HEK293T (cell line): ENCODE measurements at regions not wholly inside any gene's neighbourhood (a gene's known extent, or its start where the extent isn't known, plus 50 kb on each side); places are given as distances from the start of the nearest gene placed in this dataset.
"Not testable (repeated sequence)": the region's sequence is repeated elsewhere in the genome, so short reads cannot be mapped to it uniquely, and the experiment has no call there.

ENCODE experiments used
- CTCF ChIA-PET: fragments of 350-600 bp; formaldehyde crosslinking; extraction: SDS; loops from one replicate; lab custom pipeline; 2021; ENCODE audit warnings: antibody characterized with exemption, inconsistent platforms; lab: Yijun Ruan, JAX
- POLR2A ChIA-PET: fragments of 350-600 bp; formaldehyde crosslinking; extraction: SDS; loops from one replicate; lab custom pipeline; 2020; ENCODE audit warnings: antibody characterized with exemption, inconsistent platforms; lab: Yijun Ruan, JAX
- DNase-seq: peaks from one replicate; pipeline ENCODE4 v3.0.0; 2012; ENCODE audit warnings: mixed read lengths; ENCODE audit errors: extremely low spot score
- ARNT ChIP-seq: fragments of 450-650 bp; IDR thresholded peaks from 2 replicates; pipeline ENCODE4 v1.6.1; 2017; ENCODE audit warnings: mild to moderate bottlenecking
- BHLHE40 ChIP-seq: fragments of 450-650 bp; IDR thresholded peaks from 2 replicates; pipeline ENCODE4 v1.6.1; 2016; ENCODE audit warnings: mild to moderate bottlenecking, moderate library complexity, borderline replicate concordance
- CTBP1 ChIP-seq: fragments of 450-650 bp; IDR thresholded peaks from 2 replicates; pipeline ENCODE4 v1.6.1; 2016; ENCODE audit warnings: borderline replicate concordance
- ELF4 ChIP-seq: fragments of 450-650 bp; IDR thresholded peaks from 2 replicates; pipeline ENCODE4 v1.6.1; 2017; ENCODE audit warnings: antibody characterized with exemption
- FOXA1 ChIP-seq: fragments of 450-650 bp; IDR thresholded peaks from 2 replicates; pipeline ENCODE4 v1.6.1; 2016; ENCODE audit warnings: mild to moderate bottlenecking
- FOXK2 ChIP-seq: fragments of 450-650 bp; IDR thresholded peaks from 2 replicates; pipeline ENCODE4 v1.6.1; 2016; ENCODE audit warnings: mild to moderate bottlenecking
- FOXM1 ChIP-seq: fragments of 450-650 bp; IDR thresholded peaks from 2 replicates; pipeline ENCODE4 v1.6.1; 2017; ENCODE audit warnings: mild to moderate bottlenecking, borderline replicate concordance
- HDGF ChIP-seq: fragments of 450-650 bp; IDR thresholded peaks from 2 replicates; pipeline ENCODE4 v1.6.1; 2017; ENCODE audit warnings: antibody characterized with exemption, borderline replicate concordance
- L3MBTL2 ChIP-seq: fragments of 450-650 bp; conservative IDR thresholded peaks from 2 replicates; pipeline ENCODE4 v1.6.1; 2016; ENCODE audit warnings: mild to moderate bottlenecking
- LEF1 ChIP-seq: fragments of 450-650 bp; IDR thresholded peaks from 2 replicates; pipeline ENCODE4 v1.6.1; 2017; ENCODE audit warnings: mild to moderate bottlenecking, borderline replicate concordance
- NFRKB ChIP-seq: fragments of 450-650 bp; IDR thresholded peaks from 2 replicates; pipeline ENCODE4 v1.6.1; 2016; ENCODE audit warnings: mild to moderate bottlenecking, moderate library complexity
- PKNOX1 ChIP-seq: fragments of 450-650 bp; IDR thresholded peaks from 2 replicates; pipeline ENCODE4 v1.6.1; 2016
- SP1 ChIP-seq: fragments of 450-650 bp; IDR thresholded peaks from 2 replicates; pipeline ENCODE4 v1.6.1; 2017
- SUZ12 ChIP-seq: fragments of 450-650 bp; IDR thresholded peaks from 2 replicates; pipeline ENCODE4 v1.6.1; 2016; ENCODE audit warnings: mild to moderate bottlenecking
- TARDBP ChIP-seq: fragments of 450-650 bp; IDR thresholded peaks from 2 replicates; pipeline ENCODE4 v1.6.1; 2016
- ZNF384 ChIP-seq: fragments of 450-650 bp; IDR thresholded peaks from 2 replicates; pipeline ENCODE4 v1.6.1; 2016

GRCh38 chr6:155628306-155628705 is 172.7 kb upstream of the NOX3 start:
- ChIA-PET POLR2A (no interaction called here), CTCF (no interaction called here)
- DNase-seq, result no peak
- TF ChIP-seq NFRKB, result no peak
- TF ChIP-seq SP1, result no peak
- no peak for TF ChIP-seq TARDBP
- TF ChIP-seq HDGF, result no peak
- TF ChIP-seq BHLHE40, result no peak
- no peak for TF ChIP-seq FOXM1
- TF ChIP-seq ARNT, result no peak
- TF ChIP-seq PKNOX1, result no peak
- no peak for TF ChIP-seq LEF1
- no peak for TF ChIP-seq FOXK2
- no peak for TF ChIP-seq ZNF384
- TF ChIP-seq SUZ12, result no peak
- no peak for TF ChIP-seq L3MBTL2
- TF ChIP-seq FOXA1, result no peak
- no peak for TF ChIP-seq CTBP1
- no peak for TF ChIP-seq ELF4

GRCh38 chr6:155627722-155628212 is 172.1 kb upstream of the NOX3 start:
- POLR2A ChIA-PET, DNase-seq, CTCF ChIA-PET: not testable (repeated sequence)

GRCh38 chr6:155623450-155624178 is 168.0 kb upstream of the NOX3 start:
- CTCF ChIA-PET, result no interaction called here
- no peak for DNase-seq
- POLR2A ChIA-PET, result no interaction called here
- TF ChIP-seq TARDBP (no peak), ELF4 (no peak), BHLHE40 (no peak), SP1 (no peak), SUZ12 (no peak), ARNT (no peak), HDGF (no peak), LEF1 (no peak), L3MBTL2 (no peak), NFRKB (no peak), PKNOX1 (no peak), ZNF384 (no peak), FOXA1 (no peak), CTBP1 (no peak), FOXM1 (no peak), FOXK2 (no peak)

- no peak for DNase-seq
- TF ChIP-seq ARNT, result no peak
- TF ChIP-seq ELF4, result no peak
- TF ChIP-seq LEF1, result no peak
- no peak for TF ChIP-seq FOXM1
- ChIA-PET CTCF (no interaction called here), POLR2A (no interaction called here)
Observed at GRCh38 chr6:155614606-155615005, 159.0 kb upstream of the NOX3 start.

- TF ChIP-seq TARDBP (no peak), L3MBTL2 (no peak), FOXA1 (no peak), ELF4 (no peak), SP1 (no peak), ARNT (no peak), CTBP1 (no peak), LEF1 (no peak), HDGF (no peak), PKNOX1 (no peak), FOXK2 (no peak), NFRKB (no peak), FOXM1 (no peak)
- DNase-seq, result no peak
- ChIA-PET POLR2A (no interaction called here), CTCF (no interaction called here)
Observed at GRCh38 chr6:155611742-155612141, 156.1 kb upstream of the NOX3 start.

- POLR2A ChIA-PET, result no interaction called here
- CTCF ChIA-PET, result no interaction called here
- DNase-seq, result no peak
- TF ChIP-seq LEF1 (no peak), TARDBP (no peak), ZNF384 (no peak), FOXK2 (no peak), ELF4 (no peak), FOXM1 (no peak), FOXA1 (no peak), NFRKB (no peak), L3MBTL2 (no peak), SP1 (no peak), BHLHE40 (no peak)
Observed at GRCh38 chr6:155604991-155605390, 149.4 kb upstream of the NOX3 start.

- POLR2A ChIA-PET, result no interaction called here
- CTCF ChIA-PET, result no interaction called here
- DNase-seq, result no peak
- no peak for TF ChIP-seq ZNF384
- TF ChIP-seq PKNOX1, result peak; percentile 52; the same call in 1 of the 2 replicates
Observed at GRCh38 chr6:155599561-155599960, 143.9 kb upstream of the NOX3 start.
